Epithelial cell of prostate (primary cell): ENCODE measurements at regions not wholly inside any gene's neighbourhood (a gene's known extent, or its start where the extent isn't known, plus 50 kb on each side); places are given as distances from the start of the nearest gene placed in this dataset.

ENCODE experiments used
- DNase-seq: peaks from one replicate; pipeline ENCODE4 v3.0.0-alpha.2; 2011; ENCODE audit warnings: low read depth, low spot score
- H3K27ac ChIP-seq: fragments of 450-650 bp; 2 replicates; pipeline ENCODE4 v1.5.1; 2017; ENCODE audit warnings: mild to moderate bottlenecking

DNA sequence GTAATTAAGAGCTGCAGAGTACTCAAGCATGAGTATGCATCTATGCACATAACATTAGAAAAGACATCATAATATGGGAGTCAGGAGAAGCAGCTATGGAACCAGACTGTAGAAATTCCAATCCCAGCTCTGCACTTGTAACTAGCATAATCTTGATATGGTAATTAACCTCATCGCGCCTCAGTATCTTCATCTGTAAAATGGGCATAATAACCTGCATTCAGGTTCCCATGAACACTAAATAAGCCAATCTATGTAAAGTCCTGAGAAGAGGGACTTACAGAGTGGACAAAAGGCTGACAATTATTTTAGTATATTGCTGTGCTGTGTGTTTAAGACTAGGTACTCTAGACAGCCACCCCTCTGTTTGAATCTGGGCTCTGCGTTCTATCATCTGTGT, 318.9 kb upstream of the USP25 start:
- DNase-seq = no peak
- H3K27ac ChIP-seq = no peak overlapping the region

DNA sequence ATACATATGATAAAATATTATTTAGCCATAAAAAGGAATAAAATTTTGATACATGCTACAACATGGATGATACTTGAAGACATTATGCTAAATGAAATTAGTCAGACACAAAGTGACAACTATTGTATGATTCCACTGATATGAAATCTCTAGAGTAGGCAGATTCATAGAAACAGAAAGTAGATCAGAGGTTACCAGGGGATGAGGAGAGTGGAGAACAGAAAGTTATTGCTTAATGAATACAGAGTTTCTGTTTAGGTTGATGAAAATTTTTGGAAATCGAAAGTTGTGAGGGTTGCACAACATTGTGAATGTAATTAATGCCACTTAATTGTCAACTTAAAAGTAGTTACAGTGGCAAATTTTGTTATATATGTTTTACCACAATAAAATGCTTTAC, 315.7 kb upstream of the USP25 start:
- no peak for DNase-seq
- H3K27ac ChIP-seq = no peak overlapping the region

DNA sequence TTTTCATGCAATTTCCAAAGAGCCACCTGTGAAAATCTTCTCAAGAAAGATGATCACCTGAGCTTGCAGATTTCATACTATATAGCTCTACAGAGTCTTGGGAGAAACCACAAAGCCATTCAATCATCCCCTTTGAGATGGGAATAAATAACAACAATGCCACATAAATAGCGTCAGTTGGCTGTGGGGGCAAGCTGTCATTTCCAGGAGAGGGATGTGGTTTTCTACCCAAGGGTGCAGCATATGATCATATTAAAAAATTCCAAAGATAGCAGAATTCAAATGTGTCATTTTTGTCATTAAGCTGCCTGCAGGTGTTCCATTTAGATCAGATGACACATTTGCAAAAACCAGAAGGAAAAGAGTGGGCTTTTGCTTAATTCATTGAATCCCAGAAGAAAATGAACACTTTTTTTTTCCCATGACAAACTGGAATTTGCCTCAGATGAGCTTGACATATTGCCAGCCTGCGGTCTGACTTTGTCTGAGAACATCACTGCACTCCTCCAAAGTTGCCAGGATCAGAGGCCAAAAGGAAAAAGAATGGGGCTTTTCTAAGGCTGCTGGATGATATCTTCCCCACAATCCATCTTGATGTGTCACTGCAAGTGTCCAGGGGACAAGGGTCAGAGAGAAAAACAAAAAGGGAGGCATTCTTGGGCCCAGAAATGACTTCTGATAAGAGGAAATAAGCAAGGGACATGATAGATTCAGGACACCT, 314.1 kb upstream of the USP25 start:
- no peak for DNase-seq
- H3K27ac ChIP-seq = no peak overlapping the region

GRCh38 chr21:15421441-15421881, 308.3 kb upstream of the USP25 start:
- H3K27ac ChIP-seq = peak overlapping the region; percentile 82
- peak; percentile 60 for DNase-seq

GRCh38 chr21:15421947-15422346, 307.8 kb upstream of the USP25 start:
- DNase-seq = peak; percentile 86
- peak overlapping the region; percentile 82 for H3K27ac ChIP-seq

DNA sequence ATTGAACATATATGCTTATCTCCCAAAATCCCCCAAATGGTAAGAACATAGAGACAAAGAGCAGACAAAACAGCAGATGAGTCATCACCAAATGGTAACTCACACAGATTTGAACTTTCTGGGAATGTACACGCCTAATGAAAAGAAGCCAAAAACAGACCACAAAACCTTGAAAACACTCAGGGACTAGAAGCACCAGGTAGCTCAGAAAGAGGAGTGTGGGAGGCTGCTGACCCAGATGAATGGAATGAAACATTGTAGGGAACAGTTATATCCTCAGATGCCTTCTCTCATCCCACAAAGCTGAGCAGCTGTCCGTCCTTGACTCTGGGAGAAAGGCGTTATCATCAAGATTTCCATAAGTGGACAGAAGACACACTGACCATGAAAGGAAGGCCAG, 307.0 kb upstream of the USP25 start:
- H3K27ac ChIP-seq = peak overlapping the region; percentile 82

DNA sequence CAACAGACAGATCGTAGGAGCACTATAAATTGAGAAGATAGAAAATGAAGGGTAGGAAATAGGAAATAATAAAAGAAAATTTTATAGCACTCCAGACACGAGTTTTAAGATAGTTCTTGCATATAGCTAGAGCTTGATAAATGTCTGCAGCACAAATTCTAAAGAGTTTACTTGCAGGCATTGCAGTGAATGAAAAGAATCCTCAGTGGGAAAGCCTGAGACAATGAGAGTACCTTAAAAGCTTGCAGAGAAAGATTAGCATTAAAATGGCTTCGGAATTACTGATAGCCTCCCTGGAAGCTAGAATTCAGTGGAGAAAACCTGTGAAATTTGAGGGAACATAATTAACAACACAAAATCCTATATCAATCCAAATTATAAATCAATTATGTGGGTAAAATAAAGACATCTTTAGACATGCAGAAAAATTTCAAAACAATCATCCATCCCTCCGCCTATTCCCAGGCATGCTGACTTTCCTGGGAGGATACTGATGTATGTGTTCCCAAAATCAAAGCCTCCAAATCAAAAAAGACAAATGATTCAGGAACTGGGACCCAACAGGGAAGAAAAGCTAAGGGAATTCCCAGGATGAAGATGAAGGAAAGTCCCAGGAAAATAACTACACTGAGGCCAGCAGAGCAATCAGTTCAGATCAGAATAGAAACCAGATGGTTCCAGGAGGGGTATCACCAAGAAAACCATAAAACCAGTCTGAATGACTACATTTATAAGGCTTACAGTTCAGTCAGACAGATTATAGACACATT, 305.9 kb upstream of the USP25 start:
- DNase-seq = no peak
- no peak overlapping the region for H3K27ac ChIP-seq

More for the DNA sequence above, 307.0 kb upstream of the USP25 start:
- peak; percentile 85 for DNase-seq

DNA sequence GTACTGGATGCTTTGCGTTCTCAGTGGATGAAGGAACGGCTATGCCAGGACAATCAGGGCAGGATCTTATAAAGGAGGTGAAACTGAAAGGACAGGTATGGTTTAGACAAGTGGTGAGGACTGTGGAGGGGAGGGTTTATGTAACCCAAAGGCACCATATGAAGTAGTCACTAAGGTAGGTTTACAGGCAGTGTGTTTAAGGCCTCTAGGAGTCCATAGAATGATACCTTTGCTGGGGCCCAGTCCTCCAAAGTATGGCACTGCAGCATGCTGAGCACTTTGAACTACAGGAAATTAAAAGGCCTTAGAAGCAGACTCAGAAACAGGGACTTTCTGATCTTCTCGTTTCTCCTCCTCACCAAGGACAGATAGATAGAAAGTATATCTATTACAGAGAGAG, 304.7 kb upstream of the USP25 start:
- H3K27ac ChIP-seq = no peak overlapping the region
- no peak for DNase-seq

DNA sequence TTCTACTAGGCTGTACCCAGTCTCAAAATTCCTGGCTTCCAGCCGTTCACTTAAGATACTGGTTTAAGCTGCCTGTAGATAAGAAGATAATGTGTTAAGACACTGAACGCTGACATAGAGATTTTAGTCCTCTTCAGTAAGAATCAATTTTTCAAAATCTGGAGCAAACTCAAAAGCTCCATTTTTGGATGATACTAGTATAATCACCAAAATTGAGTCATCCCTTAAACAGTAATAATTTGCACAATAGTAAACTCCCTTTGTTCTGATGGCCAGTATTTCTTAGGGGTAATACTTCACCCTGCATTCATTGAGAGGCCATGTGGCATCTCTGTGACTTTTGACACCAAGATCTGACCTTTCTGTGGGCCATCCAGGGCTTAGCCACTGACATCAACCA, 299.8 kb upstream of the USP25 start:
- DNase-seq = no peak
- no peak overlapping the region for H3K27ac ChIP-seq

DNA sequence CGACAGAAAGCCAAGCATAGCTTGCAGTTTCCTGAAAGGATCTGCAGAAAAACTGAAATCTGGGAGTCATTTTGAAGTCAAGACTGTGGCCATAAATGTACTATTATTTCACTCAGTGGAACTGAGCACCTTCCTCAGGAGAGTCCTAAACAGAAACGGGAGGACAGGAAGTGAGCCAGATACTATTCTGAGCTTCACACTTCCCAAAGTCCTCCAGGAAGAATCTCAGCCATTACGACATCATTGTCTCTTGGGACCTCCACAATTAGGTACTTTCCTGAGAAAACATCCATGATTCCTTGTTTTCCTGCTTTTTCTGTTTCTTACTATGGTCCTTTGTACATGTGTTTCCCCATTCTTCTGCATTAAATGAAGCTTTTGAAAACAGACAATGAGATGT, 299.2 kb upstream of the USP25 start:
- no peak for DNase-seq

GRCh38 chr21:15431053-15431452, 298.7 kb upstream of the USP25 start:
- no peak for DNase-seq
- H3K27ac ChIP-seq = no peak overlapping the region

More for the DNA sequence above, 299.2 kb upstream of the USP25 start:
- no peak overlapping the region for H3K27ac ChIP-seq

- DNase-seq = no peak
- no peak overlapping the region for H3K27ac ChIP-seq
Measured at GRCh38 chr21:15433091-15433490, 296.7 kb upstream of the USP25 start.

DNA sequence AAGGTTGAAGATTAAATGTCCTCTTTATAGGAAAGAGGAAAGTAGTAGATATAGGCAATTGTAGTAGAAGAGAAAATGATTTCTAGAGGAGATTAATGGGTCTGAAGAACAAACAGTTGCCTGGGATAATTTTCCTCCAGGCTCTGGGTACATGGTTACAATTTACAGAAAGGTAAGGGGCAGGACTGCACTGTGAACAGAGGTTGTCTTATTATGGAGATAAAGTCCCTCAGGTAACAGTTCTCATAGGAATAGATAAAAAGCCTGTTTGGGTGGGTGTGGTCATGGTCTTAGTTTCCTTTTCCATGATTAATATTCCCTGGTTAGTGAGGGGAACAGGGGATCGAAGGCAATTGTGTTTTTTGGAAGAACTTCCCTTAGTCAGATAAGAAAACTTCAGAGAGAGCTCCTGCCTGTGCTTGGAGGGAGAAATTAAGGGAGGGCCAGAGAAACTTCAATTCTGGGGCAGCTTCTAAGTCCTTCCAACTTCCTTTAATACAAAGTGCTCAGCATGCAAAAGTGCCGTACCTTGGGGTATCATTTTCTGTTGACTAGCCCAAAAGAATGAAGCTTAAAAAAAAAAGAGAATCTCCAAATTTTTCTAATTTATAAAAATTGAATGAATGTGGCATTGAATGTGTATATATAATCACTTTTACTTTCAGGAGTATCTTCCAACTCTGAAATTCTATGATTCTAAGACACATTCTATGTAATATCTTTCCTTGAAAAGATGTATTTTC, 295.4 kb upstream of the USP25 start:
- H3K27ac ChIP-seq = no peak overlapping the region
- no peak for DNase-seq

GRCh38 chr21:15436031-15436430, 293.8 kb upstream of the USP25 start:
- no peak for DNase-seq
- H3K27ac ChIP-seq = no peak overlapping the region

- H3K27ac ChIP-seq = no peak overlapping the region
- peak; percentile 33 for DNase-seq
Measured at GRCh38 chr21:15437883-15438282, 291.9 kb upstream of the USP25 start.

- H3K27ac ChIP-seq = no peak overlapping the region
- no peak for DNase-seq
Measured at GRCh38 chr21:15439726-15440125, 290.1 kb upstream of the USP25 start.

GRCh38 chr21:15441060-15441493, 288.7 kb upstream of the USP25 start:
- DNase-seq = no peak
- H3K27ac ChIP-seq = no peak overlapping the region

- H3K27ac ChIP-seq = no peak overlapping the region
- no peak for DNase-seq
Measured at GRCh38 chr21:15441992-15442391, 287.8 kb upstream of the USP25 start.

DNA sequence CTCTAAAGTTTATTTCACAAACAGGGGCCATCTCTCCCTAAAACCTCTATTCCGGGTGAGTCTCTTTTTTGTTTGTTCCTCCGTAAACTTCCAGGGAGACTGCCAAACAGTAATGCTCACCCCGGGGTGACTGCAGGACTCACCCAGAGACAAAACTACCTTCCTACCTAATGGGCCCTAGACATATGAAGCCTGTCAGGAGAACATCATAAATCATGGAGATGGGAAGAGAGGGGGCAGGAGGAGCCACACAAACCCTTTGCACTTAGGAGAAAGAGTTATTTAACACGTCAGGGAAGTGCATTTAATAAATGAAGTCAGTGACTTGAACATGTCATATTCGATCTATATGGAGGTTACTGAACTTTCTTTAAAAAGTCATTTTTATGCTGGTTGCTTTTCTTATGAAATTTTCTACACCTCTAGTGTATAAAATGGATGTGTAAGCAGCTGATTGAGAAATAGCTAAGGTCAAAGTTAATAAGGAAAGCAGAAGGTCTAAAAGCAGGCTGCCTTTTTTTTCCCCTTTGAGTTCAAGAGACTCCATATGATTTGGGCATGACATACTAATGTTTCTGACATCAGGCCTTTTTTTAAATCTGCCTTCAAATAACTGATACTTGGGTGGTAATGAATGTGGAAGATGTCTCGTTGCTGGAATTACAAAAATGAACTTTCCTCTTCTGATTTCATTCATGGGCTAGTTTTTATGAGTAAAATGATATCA, 286.9 kb upstream of the USP25 start:
- no peak overlapping the region for H3K27ac ChIP-seq
- DNase-seq = no peak

DNA sequence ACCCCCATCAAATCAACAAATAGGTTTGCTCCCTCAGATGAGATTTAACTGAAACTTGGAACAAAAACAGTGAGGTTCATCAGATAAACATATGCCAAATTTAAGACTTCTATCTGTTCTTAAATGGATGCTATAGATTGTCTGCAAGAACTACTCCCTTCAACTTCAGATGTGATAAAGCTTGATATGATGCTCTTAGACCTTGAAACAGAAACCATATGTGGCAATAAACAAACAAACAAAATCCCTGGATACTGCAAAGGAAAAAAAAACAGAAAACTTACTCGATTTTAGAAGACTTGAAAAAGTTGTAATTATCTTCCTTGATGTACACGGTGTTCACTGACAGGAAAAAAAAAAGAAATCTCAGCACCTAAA, 286.1 kb upstream of the USP25 start:
- no peak for DNase-seq
- H3K27ac ChIP-seq = no peak overlapping the region
